HG02798 (cell line): ENCODE measurements at regions not wholly inside any gene's neighbourhood (a gene's known extent, or its start where the extent isn't known, plus 50 kb on each side); places are given as distances from the start of the nearest gene placed in this dataset.
"Not testable (repeated sequence)": the region's sequence is repeated elsewhere in the genome, so short reads cannot be mapped to it uniquely, and the experiment has no call there.

Experiments used
- ATAC-seq: cut with Tn5 transposase; IDR thresholded peaks from one replicate; pipeline ENCODE4 v1.9.1; 2021; ENCODE audit warnings: mild to moderate bottlenecking; ENCODE audit not compliant: unreplicated experiment, poor library complexity

- ATAC-seq: no peak
Measured at GRCh38 chr15:36186376-36186775, 393.1 kb upstream of the CDIN1 start.

- no peak for ATAC-seq
Measured at GRCh38 chr15:36191459-36191858, 388.0 kb upstream of the CDIN1 start.

GRCh38 chr15:36195361-36196007 lies 383.9 kb upstream of the CDIN1 start:
- not testable (repeated sequence) for ATAC-seq

GRCh38 chr15:36208868-36209582 lies 370.4 kb upstream of the CDIN1 start:
- ATAC-seq: no peak

GRCh38 chr15:36210426-36210825 lies 369.0 kb upstream of the CDIN1 start:
- no peak for ATAC-seq

DNA sequence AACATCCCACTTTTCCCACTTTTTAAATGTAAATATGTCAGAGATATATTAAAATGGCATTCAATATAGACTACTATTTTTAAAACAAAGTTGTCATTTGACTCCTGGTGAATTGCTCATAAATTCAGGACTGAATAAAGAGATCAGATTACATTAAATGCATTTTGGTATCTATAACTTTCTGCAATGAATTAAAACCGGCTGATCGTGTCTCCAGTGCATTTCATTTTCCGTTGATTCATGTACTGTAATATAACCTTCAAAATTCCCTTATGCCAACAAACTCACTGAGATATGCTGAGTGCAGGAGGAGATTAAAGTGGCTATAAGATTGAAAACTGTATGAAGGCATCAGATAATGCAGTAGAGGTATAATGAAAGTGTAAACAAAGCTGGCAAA lies 361.1 kb upstream of the CDIN1 start:
- no peak for ATAC-seq

GRCh38 chr15:36218991-36219390 lies 360.4 kb upstream of the CDIN1 start:
- no peak for ATAC-seq

GRCh38 chr15:36221992-36222391 lies 357.4 kb upstream of the CDIN1 start:
- no peak for ATAC-seq

- ATAC-seq: no peak
Measured at GRCh38 chr15:36230776-36231175, 348.6 kb upstream of the CDIN1 start.

DNA sequence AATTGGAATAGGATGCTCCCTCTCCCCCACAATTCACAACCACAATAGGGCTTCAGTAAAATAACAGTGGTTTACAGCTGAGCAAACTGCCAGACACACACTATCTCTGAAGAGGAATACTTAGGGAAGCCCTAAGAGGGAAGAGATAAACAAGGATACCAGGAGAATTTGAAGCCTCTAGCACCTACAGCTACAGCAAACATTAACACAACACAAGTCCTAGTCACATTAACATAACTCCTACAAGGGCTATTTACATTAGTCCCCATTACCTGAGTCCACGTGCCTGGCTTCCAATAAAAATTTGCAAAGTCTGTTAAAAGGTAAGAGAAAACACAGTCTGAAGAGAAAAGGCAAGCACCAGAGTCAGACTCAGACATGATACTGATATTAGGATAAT lies 346.9 kb upstream of the CDIN1 start:
- ATAC-seq: no peak

GRCh38 chr15:36234743-36235142 lies 344.7 kb upstream of the CDIN1 start:
- no peak for ATAC-seq

DNA sequence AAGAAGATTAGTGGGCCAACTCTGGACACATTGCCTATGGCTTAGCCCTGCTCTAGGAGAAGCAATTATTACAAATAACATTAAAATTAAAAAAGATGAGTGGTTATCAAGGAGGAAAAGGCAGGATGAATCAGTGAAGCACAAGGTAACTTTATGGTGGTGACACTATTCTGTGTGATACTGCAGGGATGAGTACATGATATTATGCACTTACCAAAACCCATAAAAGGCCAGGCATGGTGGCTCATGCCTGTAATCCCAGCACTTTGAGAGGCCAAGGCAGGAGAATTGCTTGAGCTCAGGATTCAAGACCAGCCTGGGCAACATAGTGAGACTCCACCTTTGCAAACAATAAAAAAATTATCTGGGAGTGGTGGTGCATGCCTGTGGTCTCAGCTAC lies 344.3 kb upstream of the CDIN1 start:
- no peak for ATAC-seq

GRCh38 chr15:36239509-36239908 lies 339.9 kb upstream of the CDIN1 start:
- ATAC-seq: no peak

DNA sequence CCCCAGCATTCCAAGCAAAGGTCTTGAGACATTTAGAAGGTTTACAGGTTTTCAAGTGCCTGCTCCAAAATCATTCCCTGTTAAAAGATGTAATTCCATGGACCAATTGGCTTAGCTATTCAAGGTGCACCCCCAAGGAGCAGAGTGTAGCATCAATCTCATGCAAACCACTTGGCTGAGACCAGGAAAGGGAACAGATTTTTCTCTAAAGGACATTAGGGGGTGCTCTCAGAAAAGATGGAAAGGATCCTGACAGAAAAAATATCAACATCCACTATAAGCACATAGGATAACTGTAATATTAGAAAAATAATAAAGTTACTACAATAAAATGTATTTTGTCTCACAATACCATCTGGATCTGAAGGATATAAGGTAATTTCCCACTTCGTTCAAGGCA lies 328.0 kb upstream of the CDIN1 start:
- ATAC-seq: no peak

DNA sequence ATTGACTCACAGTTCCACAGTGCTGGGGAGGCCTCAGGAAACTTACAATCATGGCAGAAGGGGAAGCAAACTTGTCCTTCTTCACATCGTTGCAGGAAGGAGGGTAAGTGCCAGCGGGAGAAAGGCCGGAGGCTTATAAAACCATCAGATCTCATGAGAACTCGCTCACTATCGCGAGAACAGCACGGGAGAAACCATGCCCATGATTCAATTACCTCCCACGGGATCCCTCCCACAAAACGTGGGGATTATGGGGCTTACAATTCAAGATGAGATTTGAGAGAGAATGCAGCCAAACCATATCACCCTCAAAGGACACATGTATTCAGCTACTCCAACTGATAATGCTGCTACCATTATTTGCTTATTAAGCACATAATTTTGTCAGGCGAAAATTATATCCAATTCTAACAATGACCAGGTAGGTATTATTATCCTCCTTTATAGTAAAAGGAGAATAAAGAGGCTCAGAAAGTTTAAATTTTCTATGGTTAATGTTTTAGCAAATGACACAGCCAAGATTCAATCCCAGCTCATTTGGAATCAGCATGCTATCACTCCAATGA lies 327.2 kb upstream of the CDIN1 start:
- no peak for ATAC-seq

DNA sequence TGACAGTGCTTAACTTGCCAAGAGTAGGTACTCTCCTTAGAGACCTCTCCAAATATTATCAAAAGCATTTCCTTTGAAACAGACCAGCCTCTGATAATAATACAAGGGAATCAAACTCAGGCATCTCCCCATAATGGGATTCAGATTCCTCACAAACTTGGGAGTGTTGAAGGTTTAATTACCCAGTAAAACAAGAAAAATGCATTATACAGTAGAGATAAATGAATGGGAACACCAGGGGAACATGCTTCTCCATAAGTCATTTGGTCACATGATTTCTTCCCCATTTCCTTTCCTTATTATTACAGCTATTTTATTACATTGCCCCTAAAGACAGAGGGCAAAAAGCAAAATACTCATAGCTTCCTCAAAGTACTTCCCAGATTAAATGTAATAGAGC lies 325.0 kb upstream of the CDIN1 start:
- no peak for ATAC-seq

DNA sequence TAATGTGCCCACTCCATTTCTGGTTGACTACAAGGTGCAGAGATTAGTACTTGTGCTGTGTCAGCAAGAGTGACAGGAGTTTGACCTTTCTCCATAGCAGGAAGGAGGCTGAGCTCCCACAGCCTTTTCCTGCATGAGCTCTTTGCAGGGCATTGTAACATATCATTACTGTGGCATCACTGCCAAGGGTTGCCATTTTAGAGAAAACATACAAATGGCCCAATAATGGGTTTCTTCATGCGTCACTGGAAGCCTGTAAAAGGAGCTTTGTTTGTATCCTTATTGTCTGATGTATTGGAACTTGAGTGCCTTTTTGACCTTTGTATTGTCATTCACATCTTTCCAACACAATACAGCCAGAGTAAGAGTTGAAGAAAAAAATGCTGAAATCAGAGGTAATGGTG lies 323.0 kb upstream of the CDIN1 start:
- no peak for ATAC-seq

GRCh38 chr15:36263666-36264065 lies 315.8 kb upstream of the CDIN1 start:
- no peak for ATAC-seq

- no peak for ATAC-seq
Measured at GRCh38 chr15:36265422-36265821, 314.0 kb upstream of the CDIN1 start.

- ATAC-seq: no peak
Measured at GRCh38 chr15:36271048-36271447, 308.4 kb upstream of the CDIN1 start.

DNA sequence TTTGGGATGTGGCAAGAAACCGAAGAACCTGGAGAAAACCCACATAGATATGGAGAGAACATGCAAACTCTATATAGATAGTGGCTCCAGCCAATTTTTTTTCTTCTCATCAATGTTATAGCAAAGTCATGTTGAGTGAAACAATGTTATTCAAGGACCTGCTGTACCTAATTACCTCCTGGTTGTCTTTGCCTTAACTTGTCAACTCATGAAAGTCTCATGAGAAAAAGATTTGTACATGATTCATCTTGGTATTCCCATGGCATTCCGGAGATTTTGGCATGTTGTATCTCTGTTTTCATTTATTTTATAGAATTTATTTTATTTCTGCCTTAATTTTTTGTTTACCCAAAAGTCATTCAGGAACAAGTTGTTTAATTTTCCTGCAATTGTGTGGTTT lies 303.8 kb upstream of the CDIN1 start:
- no peak for ATAC-seq

- ATAC-seq: no peak
Measured at GRCh38 chr15:36278219-36278618, 301.2 kb upstream of the CDIN1 start.
